Ramos (cell line): ENCODE measurements at regions not wholly inside any gene's neighbourhood (a gene's known extent, or its start where the extent isn't known, plus 50 kb on each side); places are given as distances from the start of the nearest gene placed in this dataset.

ENCODE experiments used
- in situ Hi-C: fragments of 300-500 bp; cut with MboI; formaldehyde crosslinking; loops from one replicate; pipeline ENCODE4 v1.14.3; 2022; ENCODE audit warnings: low sequenced_read_pairs; ENCODE audit not compliant: unreplicated experiment

GRCh38 chr11:36825251-36825650 lies 227.2 kb upstream of the RAG2 start:
- in situ Hi-C loops: no loop called here

DNA sequence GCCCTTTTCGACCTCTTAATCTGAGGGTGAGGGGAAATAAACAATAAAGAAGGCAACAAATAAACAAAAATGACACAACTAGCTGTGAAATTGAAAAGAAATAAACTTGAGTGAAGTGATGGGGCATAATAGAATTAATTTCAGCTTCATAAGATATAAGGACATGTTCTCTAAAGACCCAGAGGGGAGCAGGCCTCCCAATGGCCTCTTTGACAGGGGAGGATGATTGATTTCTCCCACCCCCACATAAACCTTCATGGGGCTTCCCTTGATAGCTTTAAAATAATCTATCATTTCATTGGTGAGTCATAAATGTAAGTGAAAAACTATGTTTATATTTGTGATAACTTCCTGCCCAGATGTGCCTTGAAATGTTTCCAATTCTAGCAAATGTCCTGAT lies 226.3 kb upstream of the RAG2 start:
- in situ Hi-C loops: no loop called here

DNA sequence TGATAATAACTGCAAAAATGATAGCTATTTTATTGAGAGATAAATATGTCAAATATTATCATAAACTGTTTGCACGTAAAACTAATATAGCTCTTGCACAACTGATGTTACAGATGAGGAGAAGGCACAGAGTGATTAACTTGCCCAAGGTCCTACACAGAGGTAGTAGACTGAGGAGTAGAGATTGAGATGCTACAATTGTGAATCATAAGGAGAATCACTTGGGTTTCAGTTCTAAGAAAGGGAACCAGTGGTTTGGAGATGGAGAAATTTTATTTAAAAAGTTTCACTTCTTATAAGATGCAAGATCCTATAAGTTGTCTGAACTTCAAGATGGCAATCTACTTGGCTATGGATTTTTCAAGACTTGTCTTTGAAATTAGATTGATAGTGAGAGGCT lies 224.8 kb upstream of the RAG2 start:
- in situ Hi-C loops: no loop called here

GRCh38 chr11:36818410-36818809 lies 220.4 kb upstream of the RAG2 start:
- in situ Hi-C loops: no loop called here

DNA sequence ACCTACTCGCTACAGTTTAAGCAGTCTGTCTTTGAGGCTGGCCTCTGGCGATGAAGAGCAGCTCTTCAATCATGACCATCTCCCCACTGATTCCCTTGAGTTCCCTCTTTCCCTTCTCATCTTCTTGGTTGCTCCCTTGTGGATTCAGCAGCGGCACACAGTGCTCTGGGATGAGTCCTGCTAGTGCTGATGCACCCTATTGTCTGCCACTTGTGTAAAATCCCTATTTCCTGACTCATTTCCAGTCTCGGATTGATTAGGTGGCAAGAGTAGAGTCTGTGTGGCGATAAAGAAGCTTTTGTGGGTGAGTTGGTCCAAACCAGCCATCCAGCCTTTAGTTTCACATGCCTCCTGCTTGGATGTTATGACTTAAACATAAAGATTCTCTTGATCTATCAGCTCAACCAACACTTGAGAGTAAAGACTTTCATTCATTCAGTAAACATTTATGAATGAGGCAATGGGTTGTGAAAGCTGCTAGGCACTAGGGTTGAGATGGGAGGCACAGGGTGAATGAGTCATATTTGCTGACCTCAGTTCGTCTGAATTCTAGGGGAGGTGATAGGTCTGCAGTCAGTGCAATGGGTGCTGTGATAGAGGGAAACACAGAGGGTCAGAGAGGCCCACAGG lies 219.4 kb upstream of the RAG2 start:
- in situ Hi-C loops: no loop called here

GRCh38 chr11:36809303-36809702 lies 211.3 kb upstream of the RAG2 start:
- in situ Hi-C loops: no loop called here

- in situ Hi-C loops: no loop called here
Measured at GRCh38 chr11:36807871-36808270, 209.8 kb upstream of the RAG2 start.

DNA sequence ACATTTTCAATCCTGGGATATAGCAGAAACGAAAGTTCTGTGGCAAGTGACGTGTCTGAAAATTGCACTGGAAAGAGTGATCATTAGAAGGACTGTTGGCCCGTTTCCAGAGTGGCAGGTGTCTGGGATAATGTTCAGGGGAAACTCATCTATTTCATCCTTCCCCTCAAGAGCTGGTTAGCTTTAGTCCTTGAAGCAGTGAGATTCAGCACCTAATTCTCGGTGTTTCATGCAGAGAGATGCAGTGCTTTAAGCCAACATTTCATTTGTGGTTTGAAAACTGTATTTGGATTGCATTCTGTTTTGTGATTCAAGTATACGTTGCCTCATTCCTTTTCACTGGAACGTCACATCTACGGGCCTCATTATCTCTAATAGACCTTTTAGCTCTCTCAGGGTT lies 205.0 kb upstream of the RAG2 start:
- in situ Hi-C loops: no loop called here

DNA sequence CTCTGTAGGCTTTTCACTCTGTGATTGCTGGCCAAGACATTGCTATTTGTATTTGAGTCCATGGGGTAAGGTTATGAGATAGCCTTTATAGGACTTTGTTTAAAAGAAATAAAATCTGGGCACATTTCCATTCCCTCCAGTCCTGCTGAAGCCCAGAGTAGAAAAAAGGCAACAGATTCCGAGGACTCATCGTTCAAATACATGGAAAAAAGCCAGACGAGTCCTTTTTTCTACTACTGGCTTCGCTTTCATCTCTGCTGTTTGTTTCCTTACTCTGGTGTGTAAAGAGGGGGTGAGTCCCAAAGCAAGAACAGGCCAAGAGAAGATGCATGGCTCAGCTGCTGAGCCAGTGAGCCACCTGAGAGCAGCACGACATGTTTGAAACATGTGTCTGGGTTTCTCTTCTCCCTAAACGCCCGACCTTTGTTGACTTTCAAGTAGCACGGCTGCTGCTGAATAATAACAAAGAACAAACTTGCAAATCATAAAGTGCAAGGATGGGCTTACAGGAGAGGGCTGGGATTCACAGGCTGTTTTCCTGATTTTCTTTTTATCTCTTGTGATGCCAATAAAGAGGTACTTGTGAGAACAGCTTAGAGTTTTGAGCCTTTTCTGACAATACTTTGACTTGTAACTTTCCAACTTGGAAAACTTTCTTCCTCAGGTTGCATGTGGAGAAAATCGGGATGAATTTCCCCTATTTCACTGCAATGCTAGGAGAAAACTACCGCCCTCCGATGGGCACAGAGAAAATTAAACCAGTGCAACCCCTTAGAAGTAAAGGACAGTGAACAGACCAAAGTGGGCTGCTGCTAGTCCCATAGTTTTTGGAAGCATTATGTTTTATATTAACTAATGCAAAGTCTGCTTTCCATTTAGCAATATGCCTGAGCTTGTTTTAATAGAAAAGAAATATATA lies 195.2 kb upstream of the RAG2 start:
- in situ Hi-C loops: no loop called here

- in situ Hi-C loops: no loop called here
Measured at GRCh38 chr11:36791957-36792356, 193.9 kb upstream of the RAG2 start.

DNA sequence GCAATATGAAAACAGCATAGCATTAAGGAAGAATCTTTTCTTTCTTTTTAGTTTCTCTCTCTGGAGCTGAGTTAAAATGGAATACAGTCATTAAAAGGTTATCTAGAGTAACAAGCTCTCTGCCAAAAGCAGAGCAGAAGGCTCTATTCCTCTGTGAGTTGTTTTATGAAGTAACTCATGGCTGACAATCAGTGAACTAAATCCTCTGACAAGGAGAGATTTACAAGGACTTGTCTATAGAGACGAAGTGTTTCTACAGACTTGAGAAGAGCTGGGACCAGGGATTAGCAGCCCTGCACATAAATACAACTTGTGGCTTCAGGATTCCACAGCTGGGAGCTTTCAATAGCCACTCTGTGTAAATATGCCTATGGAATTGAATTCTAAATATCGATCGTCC lies 192.5 kb upstream of the RAG2 start:
- in situ Hi-C loops: no loop called here

- in situ Hi-C loops: no loop called here
Measured at GRCh38 chr11:36783808-36784207, 185.8 kb upstream of the RAG2 start.

DNA sequence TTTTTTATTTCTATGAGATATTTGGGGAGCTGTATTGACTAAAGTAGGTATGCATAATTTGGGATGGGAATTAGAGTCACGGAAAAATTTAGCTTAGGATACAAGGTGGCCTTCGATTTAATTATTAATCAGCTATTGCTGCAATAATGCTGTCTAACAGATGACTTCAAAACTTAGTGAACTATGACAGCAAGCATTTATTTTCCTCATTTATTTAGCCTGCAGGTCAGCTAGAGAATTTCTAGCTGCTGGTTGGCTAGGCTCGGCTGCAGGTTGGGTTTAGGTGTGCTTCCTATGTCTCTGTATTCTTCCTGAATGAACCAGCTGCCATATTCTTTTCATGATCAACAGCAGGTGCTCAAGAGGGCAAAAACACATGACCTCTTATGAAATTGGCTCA lies 181.8 kb upstream of the RAG2 start:
- in situ Hi-C loops: no loop called here

DNA sequence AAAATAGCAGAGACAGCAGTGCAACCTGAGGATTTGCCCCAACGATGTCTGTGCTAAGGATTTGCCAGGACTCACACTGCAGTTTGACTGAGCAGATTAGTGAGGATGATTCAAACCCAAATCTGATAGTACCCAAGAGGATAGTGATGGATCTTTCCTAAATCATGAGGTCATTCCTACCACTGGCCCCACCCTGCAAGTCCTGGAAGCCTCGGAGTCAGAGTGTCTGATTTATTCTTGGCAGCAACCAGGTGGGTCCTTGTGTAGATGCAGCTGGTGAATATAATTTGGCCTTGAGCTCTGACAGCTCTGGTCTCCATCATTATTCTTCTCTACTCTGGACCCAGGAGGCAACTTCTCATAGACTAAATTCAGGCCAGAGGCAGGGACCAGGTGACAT lies 179.3 kb upstream of the RAG2 start:
- in situ Hi-C loops: no loop called here

DNA sequence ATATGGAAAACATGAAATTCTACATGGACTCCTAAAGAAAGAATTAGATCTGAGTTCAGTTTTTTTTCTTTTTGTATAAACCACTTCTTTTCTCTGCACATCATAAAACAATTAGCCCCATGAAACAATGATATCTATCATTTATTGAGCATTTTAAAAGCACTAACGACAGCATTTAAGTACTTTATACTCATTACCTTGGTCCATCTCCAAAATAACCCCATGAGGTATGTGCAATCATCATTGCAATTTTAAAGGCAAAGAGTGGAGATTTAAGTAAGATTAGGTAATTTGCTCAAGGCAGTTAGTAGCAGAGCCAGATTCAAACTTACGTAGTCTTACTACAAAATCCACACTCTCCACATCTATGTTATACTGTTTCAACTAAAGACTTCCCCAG lies 177.7 kb upstream of the RAG2 start:
- in situ Hi-C loops: no loop called here

- in situ Hi-C loops: no loop called here
Measured at GRCh38 chr11:36775130-36775529, 177.1 kb upstream of the RAG2 start.

DNA sequence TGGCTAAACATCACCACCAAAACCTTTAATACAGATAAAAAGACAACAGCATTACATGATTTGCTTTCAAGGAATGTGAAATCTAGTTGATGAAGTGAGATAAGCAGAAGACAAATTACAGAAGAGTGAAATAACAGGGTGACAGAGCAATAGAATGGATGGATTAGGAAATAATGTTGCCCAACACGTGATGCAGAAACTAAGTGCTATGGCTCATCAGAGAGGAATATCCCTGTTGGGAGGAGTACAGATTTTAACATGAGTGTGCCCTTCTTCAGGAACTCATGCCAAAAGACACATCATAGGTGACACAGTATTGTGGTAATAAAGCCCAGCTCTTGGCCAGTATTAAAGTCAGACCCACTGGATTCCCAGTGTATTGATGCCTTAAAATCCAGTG lies 176.6 kb upstream of the RAG2 start:
- in situ Hi-C loops: no loop called here

DNA sequence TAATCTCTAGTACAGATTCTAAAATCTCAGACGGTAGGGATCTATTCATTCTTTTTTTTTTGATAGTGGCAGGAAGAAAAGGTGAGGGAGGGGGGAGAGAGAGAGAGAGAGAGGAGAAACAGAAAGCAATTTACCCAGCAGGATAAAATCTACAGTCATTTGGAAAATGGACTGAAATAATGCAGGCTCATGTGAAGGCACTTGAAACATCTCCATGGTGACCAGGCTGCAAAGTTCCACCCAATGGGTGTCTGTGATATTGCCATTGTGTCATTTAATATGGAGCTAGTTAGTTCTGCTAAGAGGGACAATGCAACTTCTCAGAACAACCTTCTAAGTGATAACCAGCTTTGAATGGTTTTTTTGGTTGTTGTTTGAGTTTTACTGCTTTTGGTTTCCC lies 165.2 kb upstream of the RAG2 start:
- in situ Hi-C loops: no loop called here

GRCh38 chr11:36757075-36757474 lies 159.0 kb upstream of the RAG2 start:
- in situ Hi-C loops: no loop called here

GRCh38 chr11:36753960-36754359 lies 155.9 kb upstream of the RAG2 start:
- in situ Hi-C loops: no loop called here

- in situ Hi-C loops: no loop called here
Measured at GRCh38 chr11:36751996-36752395, 154.0 kb upstream of the RAG2 start.

DNA sequence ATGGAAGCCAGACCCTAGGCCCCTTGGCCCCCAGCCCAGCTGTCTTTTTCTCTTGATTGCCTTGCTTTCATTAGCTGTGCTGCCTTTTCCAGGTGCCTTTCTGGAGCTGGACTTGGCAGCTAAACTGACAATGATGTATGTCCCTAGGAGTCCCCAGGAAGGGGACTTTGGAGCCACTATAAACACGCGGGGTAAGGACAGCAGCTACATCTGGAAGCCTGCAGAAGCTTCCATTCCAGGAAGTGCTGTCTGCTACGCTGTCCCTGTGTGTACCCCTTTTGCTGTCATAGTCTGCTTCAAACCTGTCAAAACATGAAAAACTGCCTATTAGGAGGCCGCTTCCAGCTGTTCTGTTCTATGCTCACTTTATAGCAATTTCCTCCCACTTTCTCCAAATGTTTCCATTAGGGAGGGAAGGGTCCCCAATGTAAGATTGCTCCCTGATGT lies 153.3 kb upstream of the RAG2 start:
- in situ Hi-C loops: no loop called here
